Peyer's patch (tissue), 4 donors: ENCODE measurements at regions not wholly inside any gene's neighbourhood (a gene's known extent, or its start where the extent isn't known, plus 50 kb on each side); places are given as distances from the start of the nearest gene placed in this dataset.

ENCODE experiments used
- POLR2A ChIP-seq, 2 donors: fragments of 450-650 bp; IDR thresholded peaks; one replicate each; pipeline ENCODE4 v1.5.1; 2017; ENCODE audit warnings: antibody characterized with exemption in 2 of 2, mild to moderate bottlenecking in 2 of 2, moderate library complexity in 2 of 2
- TF ChIP-seq, protein P1 (sequence below), 6 experiments: fragments of 450-650 bp in 4 of 6; fragments of 200-600 bp in 2 of 6; sonication (generic) in 1 of 6; IDR thresholded peaks; one replicate each; pipeline ENCODE4 v1.5.1; 2017 to 2019; ENCODE audit warnings: antibody characterized with exemption in 6 of 6, mild to moderate bottlenecking in 3 of 6, moderate library complexity in 1 of 6

DNA sequence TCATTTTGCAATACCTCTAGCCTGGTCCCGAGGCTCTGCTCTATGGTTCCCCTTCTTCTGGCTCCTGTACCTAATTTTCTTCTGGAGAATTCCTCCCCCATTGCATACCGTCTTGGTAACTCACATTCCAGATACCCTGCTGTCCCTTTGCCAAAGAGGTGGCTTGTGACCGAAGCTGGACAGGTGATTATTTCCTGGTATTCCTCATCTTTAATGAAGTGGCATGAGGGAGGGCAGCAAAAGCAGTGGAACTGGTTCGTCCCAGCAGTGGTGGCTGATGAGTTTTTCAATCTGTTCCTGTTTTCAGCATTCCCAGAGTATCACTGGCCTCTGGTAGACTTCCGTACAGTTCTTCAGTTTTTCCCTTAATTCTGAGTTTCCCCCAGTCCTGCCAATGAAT lies 186.2 kb upstream of the CADPS start:
- TF ChIP-seq, protein P1, sequence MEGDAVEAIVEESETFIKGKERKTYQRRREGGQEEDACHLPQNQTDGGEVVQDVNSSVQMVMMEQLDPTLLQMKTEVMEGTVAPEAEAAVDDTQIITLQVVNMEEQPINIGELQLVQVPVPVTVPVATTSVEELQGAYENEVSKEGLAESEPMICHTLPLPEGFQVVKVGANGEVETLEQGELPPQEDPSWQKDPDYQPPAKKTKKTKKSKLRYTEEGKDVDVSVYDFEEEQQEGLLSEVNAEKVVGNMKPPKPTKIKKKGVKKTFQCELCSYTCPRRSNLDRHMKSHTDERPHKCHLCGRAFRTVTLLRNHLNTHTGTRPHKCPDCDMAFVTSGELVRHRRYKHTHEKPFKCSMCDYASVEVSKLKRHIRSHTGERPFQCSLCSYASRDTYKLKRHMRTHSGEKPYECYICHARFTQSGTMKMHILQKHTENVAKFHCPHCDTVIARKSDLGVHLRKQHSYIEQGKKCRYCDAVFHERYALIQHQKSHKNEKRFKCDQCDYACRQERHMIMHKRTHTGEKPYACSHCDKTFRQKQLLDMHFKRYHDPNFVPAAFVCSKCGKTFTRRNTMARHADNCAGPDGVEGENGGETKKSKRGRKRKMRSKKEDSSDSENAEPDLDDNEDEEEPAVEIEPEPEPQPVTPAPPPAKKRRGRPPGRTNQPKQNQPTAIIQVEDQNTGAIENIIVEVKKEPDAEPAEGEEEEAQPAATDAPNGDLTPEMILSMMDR (IDR thresholded peaks at IDR 0.05) = no peak
- no peak for TF ChIP-seq POLR2A (IDR thresholded peaks at IDR 0.05)
